Fibroblast of lung (primary cell): ENCODE measurements at regions not wholly inside any gene's neighbourhood (a gene's known extent, or its start where the extent isn't known, plus 50 kb on each side); places are given as distances from the start of the nearest gene placed in this dataset.

Source experiments
- CTCF ChIP-seq, 2 donors: IDR thresholded peaks in 1 of 2; conservative IDR thresholded peaks in 1 of 2; 1 replicate in 1 of 2; 2 replicates in 1 of 2; pipeline ENCODE4 v1.5.1; 2011 to 2012; ENCODE audit warnings: low read length in 2 of 2, control low read depth in 1 of 2, inconsistent platforms in 1 of 2, low read depth in 1 of 2, mild to moderate bottlenecking in 1 of 2
- EZH2 ChIP-seq: IDR thresholded peaks from 2 replicates; pipeline ENCODE4 v1.5.1; 2012; ENCODE audit warnings: low read length, control low read depth, mild to moderate bottlenecking; ENCODE audit errors: missing control alignments

- TF ChIP-seq CTCF (conservative IDR thresholded peaks at IDR 0.05 in 1 of 2, IDR thresholded peaks at IDR 0.05 in 1 of 2; ENCODE audit: low read depth in 1 of 2, low read length in 2 of 2) (no peak), EZH2 (no peak)
Observed at GRCh38 chr6:74048387-74048786, 352.4 kb downstream of the CD109 start.
